GM12873 (cell line): ENCODE measurements at regions not wholly inside any gene's neighbourhood (a gene's known extent, or its start where the extent isn't known, plus 50 kb on each side); places are given as distances from the start of the nearest gene placed in this dataset.

Experiments
- CTCF ChIP-seq: IDR thresholded peaks from 2 replicates; pipeline ENCODE4 v1.5.1; 2012; ENCODE audit warnings: low read depth, mild to moderate bottlenecking, moderate library complexity, low read length, control low read depth; ENCODE audit not compliant: insufficient read depth; ENCODE audit errors: missing control alignments

- no peak for TF ChIP-seq CTCF
These were observed 69.5 kb upstream of the SMIM15 start for GRCh38 chr5:61231813-61232212.

GRCh38 chr5:61232490-61233050, 70.3 kb upstream of the SMIM15 start:
- TF ChIP-seq CTCF = no peak

DNA sequence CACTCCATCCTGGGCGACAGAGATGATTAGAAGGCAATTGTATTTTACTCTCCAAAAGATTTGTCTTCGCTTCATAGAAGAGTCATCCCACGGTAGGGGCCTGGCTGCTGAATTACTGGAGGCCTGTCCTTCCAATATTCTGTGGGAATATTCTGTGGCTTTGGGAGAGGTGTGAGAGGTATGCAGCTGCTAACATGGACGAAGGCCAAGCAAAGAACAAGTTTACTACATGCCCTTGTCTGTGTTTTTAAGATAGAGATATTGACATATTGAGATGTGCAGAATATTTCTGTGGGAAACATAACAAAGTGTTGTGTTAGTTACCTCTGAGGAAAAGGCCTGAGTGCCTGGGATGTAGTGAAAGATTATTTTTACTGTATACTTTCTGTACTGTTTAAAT, 71.8 kb upstream of the SMIM15 start:
- TF ChIP-seq CTCF = no peak

GRCh38 chr5:61245486-61245885, 83.2 kb upstream of the SMIM15 start:
- TF ChIP-seq CTCF = no peak

GRCh38 chr5:61245936-61246335, 83.7 kb upstream of the SMIM15 start:
- no peak for TF ChIP-seq CTCF

DNA sequence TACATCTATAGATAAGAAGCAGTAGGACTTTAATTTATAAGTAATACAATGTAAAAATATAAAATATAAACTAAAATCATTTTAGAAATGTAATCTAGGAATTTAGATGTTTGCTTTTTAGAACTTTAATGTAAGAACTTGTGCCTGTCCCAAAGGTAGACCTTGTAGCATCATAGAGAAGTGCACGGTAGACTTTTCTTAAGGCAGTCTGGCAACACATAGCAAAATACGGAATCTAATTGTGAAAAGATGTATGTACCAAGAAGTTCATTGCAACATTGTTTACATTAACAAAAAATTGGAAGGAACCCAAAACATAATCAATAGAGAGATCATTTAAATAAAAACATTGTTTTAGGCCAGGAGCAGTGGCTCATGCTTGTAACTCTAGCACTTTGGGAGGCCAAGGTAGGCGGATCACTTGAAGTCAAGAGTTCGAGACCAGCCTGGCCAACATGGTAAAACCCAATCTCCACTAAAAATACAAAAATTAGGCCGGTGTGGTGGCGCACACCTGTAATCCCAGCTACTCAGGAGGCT, 84.6 kb upstream of the SMIM15 start:
- TF ChIP-seq CTCF = no peak

- no peak for TF ChIP-seq CTCF
These were observed 80.0 kb upstream of the ZSWIM6 start for GRCh38 chr5:61251874-61252642.
